ENCODE measurements at regions not wholly inside any gene's neighbourhood (a gene's known extent, or its start where the extent isn't known, plus 50 kb on each side); places are given as distances from the start of the nearest gene placed in this dataset.

- intact Hi-C loops (cut with DNase I), result no loop called here
- no peaks in the 10 kb centered on the region for H3K4me1 ChIP-seq
- H3K9me3 ChIP-seq, result no peaks in the 10 kb centered on the region
- TF ChIP-seq POLR2A (IDR thresholded peaks at IDR 0.05) (no peak), CTCF (IDR thresholded peaks at IDR 0.05) (no peak)
- ATAC-seq, result no peak
- H3K27ac ChIP-seq, result no peak overlapping the region
- H3K36me3 ChIP-seq, result no peaks in the 10 kb centered on the region
- H3K4me3 ChIP-seq, result no peak overlapping the region
- DNase-seq, result no peak
- no peaks in the 10 kb centered on the region for H3K27me3 ChIP-seq
Measured at GRCh38 chr4:11881364-11881763, 452.7 kb upstream of the HS3ST1 start.

DNA sequence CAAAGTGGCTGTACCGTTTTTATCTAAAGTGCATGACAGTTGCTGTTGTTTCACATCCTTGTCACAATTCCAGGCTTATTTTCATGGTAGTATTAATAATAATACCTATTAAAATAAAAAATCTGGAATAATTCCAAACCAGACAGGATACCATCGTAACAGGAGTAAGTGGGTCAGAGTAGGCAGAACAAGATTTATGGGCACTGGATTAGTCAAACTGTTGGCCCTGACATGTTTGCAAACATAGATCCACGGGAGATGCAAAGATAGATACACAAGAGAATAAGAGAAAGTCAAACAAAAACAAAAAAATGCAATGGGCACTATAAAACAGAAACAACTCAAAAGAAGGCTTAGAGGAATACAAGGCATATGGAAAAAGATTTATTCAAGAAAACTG, 449.5 kb upstream of the HS3ST1 start:
- H3K4me1 ChIP-seq, result no peaks in the 10 kb centered on the region
- no peak overlapping the region for H3K4me3 ChIP-seq
- no peaks in the 10 kb centered on the region for H3K36me3 ChIP-seq
- ATAC-seq, result no peak
- intact Hi-C loops (cut with DNase I), result no loop called here
- no peak for DNase-seq
- 45% methylated on average over 3 of the region's 3 CpGs for WGBS (ENCODE audit: insufficient coverage, low coverage, low lambda C conversion rate, missing lambda C conversion rate)
- H3K27ac ChIP-seq, result no peak overlapping the region
- H3K27me3 ChIP-seq, result no peaks in the 10 kb centered on the region
- no peak for TF ChIP-seq CTCF (IDR thresholded peaks at IDR 0.05)
- TF ChIP-seq POLR2A (IDR thresholded peaks at IDR 0.05), result no peak
- no peaks in the 10 kb centered on the region for H3K9me3 ChIP-seq

DNA sequence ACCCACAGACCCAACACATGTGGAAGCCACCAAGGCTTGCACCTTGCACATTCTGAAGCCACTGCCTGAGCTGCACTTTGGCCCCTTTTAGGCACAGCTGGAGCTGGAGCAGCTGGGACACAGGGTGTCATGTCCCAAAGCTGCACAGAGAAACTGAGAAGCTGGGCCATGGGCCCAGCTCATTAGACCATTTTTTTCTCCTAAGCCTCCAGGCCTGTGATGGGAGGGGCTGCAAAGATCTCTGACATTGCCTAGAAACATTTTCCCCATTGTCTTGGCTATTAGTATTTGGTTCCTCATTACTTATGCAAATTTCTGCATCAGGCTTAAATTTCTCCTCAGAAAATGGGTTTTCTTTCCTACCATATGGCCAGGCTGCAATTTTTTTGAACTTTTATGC, 447.4 kb upstream of the HS3ST1 start:
- DNase-seq, result no peak
- Histone ChIP-seq H3K9me3 (no peaks in the 10 kb centered on the region), H3K27me3 (no peaks in the 10 kb centered on the region), H3K36me3 (no peaks in the 10 kb centered on the region), H3K4me3 (no peak overlapping the region), H3K4me1 (no peaks in the 10 kb centered on the region), H3K27ac (no peak overlapping the region)
- TF ChIP-seq POLR2A (IDR thresholded peaks at IDR 0.05), result no peak
- TF ChIP-seq CTCF (IDR thresholded peaks at IDR 0.05), result no peak
- intact Hi-C loops (cut with DNase I), result no loop called here
- no peak for ATAC-seq

DNA sequence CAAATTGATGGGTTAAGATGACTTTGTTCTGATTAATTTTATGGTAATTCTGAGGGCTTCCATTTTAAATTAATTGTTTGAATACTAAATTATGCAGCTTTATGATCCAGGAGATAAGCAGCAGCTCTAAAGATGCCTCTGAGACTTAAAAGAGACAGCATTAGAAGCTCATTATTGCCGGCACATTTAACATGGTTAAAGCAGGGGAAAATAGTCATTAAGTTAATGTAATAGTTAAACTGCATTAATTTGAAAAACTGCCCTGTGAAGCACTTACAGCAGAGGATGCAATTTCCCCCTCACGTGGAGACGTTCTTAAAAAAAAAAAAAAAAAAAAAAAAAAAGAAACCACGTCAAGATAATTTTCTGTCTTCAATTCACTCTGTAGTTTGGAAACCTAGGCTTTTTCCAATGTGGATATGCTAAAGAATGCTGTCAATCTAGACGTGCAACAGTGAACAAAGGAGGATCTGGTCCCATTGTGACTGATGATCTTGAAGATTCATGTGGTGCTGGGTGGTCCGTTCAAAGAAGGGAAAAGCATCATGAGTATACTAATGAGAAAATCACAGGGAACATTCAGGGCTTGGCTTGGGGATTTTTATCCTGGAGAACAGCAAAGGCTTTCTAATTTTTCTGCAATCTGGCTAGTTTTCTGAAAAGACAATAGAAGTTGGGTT, 440.6 kb upstream of the HS3ST1 start:
- Histone ChIP-seq H3K27me3 (no peaks in the 10 kb centered on the region), H3K4me3 (no peak overlapping the region), H3K4me1 (no peaks in the 10 kb centered on the region), H3K36me3 (no peaks in the 10 kb centered on the region), H3K27ac (no peak overlapping the region), H3K9me3 (no peaks in the 10 kb centered on the region)
- DNase-seq (no peak), ATAC-seq (no peak)
- intact Hi-C loops (cut with DNase I), result no loop called here
- 59% methylated on average over 4 of the region's 6 CpGs for WGBS (ENCODE audit: insufficient coverage, low coverage, low lambda C conversion rate, missing lambda C conversion rate)
- TF ChIP-seq POLR2A (IDR thresholded peaks at IDR 0.05) (no peak), CTCF (IDR thresholded peaks at IDR 0.05) (no peak)

DNA sequence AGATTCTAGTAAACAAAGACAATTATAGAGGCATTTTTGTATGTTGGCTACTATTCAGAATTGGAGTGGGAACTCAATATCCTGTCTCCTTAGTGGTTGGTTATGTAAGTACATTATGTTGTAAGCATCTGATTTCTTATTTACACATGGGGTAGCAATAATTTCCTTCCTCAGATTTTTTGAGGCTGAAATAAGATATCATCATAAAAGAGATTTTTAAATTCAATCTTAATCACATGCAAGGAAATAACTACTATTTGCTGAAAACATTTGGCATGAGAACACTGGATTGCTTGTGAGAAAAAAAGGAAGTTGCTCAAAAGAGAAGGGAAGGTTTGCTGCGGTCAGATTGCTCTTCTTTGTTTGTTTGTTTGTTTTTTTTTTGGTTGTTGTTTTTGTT, 437.7 kb upstream of the HS3ST1 start:
- no peaks in the 10 kb centered on the region for H3K36me3 ChIP-seq
- 4% methylated on average over 1 of the region's 1 CpG for WGBS (ENCODE audit: insufficient coverage, low coverage, low lambda C conversion rate, missing lambda C conversion rate)
- intact Hi-C loops (cut with DNase I), result no loop called here
- DNase-seq, result no peak
- no peak overlapping the region for H3K4me3 ChIP-seq
- TF ChIP-seq CTCF (IDR thresholded peaks at IDR 0.05) (no peak), POLR2A (IDR thresholded peaks at IDR 0.05) (no peak)
- H3K27me3 ChIP-seq, result no peaks in the 10 kb centered on the region
- H3K27ac ChIP-seq, result no peak overlapping the region
- H3K9me3 ChIP-seq, result no peaks in the 10 kb centered on the region
- H3K4me1 ChIP-seq, result no peaks in the 10 kb centered on the region
- ATAC-seq, result no peak

Measured in right lobe of liver (tissue), 6 donors.